ENCODE measurements at regions not wholly inside any gene's neighbourhood (a gene's known extent, or its start where the extent isn't known, plus 50 kb on each side); places are given as distances from the start of the nearest gene placed in this dataset.

- Histone ChIP-seq H3K4me3 (no peak overlapping the region), H3K4me2 (no peak overlapping the region), H3K4me1 (no peaks in the 10 kb centered on the region), H3K9me3 (no peaks in the 10 kb centered on the region), H3K27ac (no peak overlapping the region)
- ChIA-PET CTCF (interaction anchor here (1.1 kb wide), 1 partner anchor 715 kb away, joined by 3 read pairs; no protein-coding TSS in a partner anchor), POLR2A (no interaction called here)
- no peak for DNase-seq (ENCODE audit: low read depth in 1 of 2, low spot score in 1 of 2)
- ATAC-seq, result no peak
- FAIRE-seq, result no peak
- TF ChIP-seq, protein P1, sequence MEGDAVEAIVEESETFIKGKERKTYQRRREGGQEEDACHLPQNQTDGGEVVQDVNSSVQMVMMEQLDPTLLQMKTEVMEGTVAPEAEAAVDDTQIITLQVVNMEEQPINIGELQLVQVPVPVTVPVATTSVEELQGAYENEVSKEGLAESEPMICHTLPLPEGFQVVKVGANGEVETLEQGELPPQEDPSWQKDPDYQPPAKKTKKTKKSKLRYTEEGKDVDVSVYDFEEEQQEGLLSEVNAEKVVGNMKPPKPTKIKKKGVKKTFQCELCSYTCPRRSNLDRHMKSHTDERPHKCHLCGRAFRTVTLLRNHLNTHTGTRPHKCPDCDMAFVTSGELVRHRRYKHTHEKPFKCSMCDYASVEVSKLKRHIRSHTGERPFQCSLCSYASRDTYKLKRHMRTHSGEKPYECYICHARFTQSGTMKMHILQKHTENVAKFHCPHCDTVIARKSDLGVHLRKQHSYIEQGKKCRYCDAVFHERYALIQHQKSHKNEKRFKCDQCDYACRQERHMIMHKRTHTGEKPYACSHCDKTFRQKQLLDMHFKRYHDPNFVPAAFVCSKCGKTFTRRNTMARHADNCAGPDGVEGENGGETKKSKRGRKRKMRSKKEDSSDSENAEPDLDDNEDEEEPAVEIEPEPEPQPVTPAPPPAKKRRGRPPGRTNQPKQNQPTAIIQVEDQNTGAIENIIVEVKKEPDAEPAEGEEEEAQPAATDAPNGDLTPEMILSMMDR (IDR thresholded peaks at IDR 0.05), result no peak
- TF ChIP-seq BHLHE40 (IDR thresholded peaks at IDR 0.05; ENCODE audit: low read depth, low read length) (no peak), TP53 (CRISPR knock-in tag; IDR thresholded peaks at IDR 0.05) (no peak), MAFK (IDR thresholded peaks at IDR 0.05; ENCODE audit: partially characterized antibody) (no peak), USF2 (IDR thresholded peaks at IDR 0.05) (no peak), CBX8 (IDR thresholded peaks at IDR 0.05) (no peak), RFX5 (IDR thresholded peaks at IDR 0.05) (no peak), MAZ (IDR thresholded peaks at IDR 0.05; ENCODE audit: borderline replicate concordance, low read depth, low read length) (no peak), SREBF2 (IDR thresholded peaks at IDR 0.05) (no peak), RARB (CRISPR knock-in tag; IDR thresholded peaks at IDR 0.05) (no peak), FOSB (CRISPR knock-in tag; IDR thresholded peaks at IDR 0.05) (no peak), EP300 (IDR thresholded peaks at IDR 0.05) (no peak), HOXB13 (CRISPR knock-in tag; IDR thresholded peaks at IDR 0.05; ENCODE audit: low read depth) (no peak), PHF8 (IDR thresholded peaks at IDR 0.05; ENCODE audit: borderline replicate concordance, low read depth) (no peak), HEYL (CRISPR knock-in tag; IDR thresholded peaks at IDR 0.05) (no peak)
- TF ChIP-seq, protein P2, sequence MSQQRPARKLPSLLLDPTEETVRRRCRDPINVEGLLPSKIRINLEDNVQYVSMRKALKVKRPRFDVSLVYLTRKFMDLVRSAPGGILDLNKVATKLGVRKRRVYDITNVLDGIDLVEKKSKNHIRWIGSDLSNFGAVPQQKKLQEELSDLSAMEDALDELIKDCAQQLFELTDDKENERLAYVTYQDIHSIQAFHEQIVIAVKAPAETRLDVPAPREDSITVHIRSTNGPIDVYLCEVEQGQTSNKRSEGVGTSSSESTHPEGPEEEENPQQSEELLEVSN (IDR thresholded peaks at IDR 0.05; ENCODE audit: borderline replicate concordance, low read depth), result no peak
- TF ChIP-seq, protein P3, sequence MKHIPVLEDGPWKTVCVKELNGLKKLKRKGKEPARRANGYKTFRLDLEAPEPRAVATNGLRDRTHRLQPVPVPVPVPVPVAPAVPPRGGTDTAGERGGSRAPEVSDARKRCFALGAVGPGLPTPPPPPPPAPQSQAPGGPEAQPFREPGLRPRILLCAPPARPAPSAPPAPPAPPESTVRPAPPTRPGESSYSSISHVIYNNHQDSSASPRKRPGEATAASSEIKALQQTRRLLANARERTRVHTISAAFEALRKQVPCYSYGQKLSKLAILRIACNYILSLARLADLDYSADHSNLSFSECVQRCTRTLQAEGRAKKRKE (CRISPR knock-in tag; IDR thresholded peaks at IDR 0.05; ENCODE audit: low read depth), result no peak
- TF ChIP-seq, protein P4, sequence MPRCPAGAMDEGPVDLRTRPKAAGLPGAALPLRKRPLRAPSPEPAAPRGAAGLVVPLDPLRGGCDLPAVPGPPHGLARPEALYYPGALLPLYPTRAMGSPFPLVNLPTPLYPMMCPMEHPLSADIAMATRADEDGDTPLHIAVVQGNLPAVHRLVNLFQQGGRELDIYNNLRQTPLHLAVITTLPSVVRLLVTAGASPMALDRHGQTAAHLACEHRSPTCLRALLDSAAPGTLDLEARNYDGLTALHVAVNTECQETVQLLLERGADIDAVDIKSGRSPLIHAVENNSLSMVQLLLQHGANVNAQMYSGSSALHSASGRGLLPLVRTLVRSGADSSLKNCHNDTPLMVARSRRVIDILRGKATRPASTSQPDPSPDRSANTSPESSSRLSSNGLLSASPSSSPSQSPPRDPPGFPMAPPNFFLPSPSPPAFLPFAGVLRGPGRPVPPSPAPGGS (IDR thresholded peaks at IDR 0.05), result no peak
- TF ChIP-seq, protein P5, sequence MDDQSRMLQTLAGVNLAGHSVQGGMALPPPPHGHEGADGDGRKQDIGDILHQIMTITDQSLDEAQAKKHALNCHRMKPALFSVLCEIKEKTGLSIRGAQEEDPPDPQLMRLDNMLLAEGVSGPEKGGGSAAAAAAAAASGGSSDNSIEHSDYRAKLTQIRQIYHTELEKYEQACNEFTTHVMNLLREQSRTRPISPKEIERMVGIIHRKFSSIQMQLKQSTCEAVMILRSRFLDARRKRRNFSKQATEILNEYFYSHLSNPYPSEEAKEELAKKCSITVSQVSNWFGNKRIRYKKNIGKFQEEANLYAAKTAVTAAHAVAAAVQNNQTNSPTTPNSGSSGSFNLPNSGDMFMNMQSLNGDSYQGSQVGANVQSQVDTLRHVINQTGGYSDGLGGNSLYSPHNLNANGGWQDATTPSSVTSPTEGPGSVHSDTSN (IDR thresholded peaks at IDR 0.05), result no peak
Observed at GRCh38 chr5:145110834-145111233, 724.3 kb downstream of the PRELID2 start.

- H3K9me3 ChIP-seq, result no peaks in the 10 kb centered on the region
- no peak for TF ChIP-seq JUN (IDR thresholded peaks at IDR 0.05)
- TF ChIP-seq SMC3 (IDR thresholded peaks at IDR 0.05), result no peak
- TF ChIP-seq BHLHE40 (IDR thresholded peaks at IDR 0.05; ENCODE audit: low read depth, low read length), result no peak
- TF ChIP-seq HOXA7 (CRISPR knock-in tag; IDR thresholded peaks at IDR 0.05), result no peak
- TF ChIP-seq ZSCAN20 (CRISPR knock-in tag; IDR thresholded peaks at IDR 0.05), result no peak
- no peak for TF ChIP-seq MAZ (IDR thresholded peaks at IDR 0.05; ENCODE audit: borderline replicate concordance, low read depth, low read length)
- TF ChIP-seq NPAS2 (CRISPR knock-in tag; IDR thresholded peaks at IDR 0.05; ENCODE audit: borderline replicate concordance), result no peak
- no peak for TF ChIP-seq RAD21 (conservative IDR thresholded peaks at IDR 0.05 in 1 of 2, IDR thresholded peaks at IDR 0.05 in 1 of 2)
- no peak for TF ChIP-seq FOSB (CRISPR knock-in tag; IDR thresholded peaks at IDR 0.05)
- TF ChIP-seq, protein P2 (IDR thresholded peaks at IDR 0.05; ENCODE audit: borderline replicate concordance, low read depth), result no peak
- TF ChIP-seq EHF (CRISPR knock-in tag; IDR thresholded peaks at IDR 0.05), result no peak
- TF ChIP-seq GATA3 (IDR thresholded peaks at IDR 0.05; ENCODE audit: borderline replicate concordance), result no peak
- ATAC-seq (no peak), DNase-seq (ENCODE audit: low read depth in 1 of 2, low spot score in 1 of 2) (no peak), FAIRE-seq (no peak)
- H3K27ac ChIP-seq, result no peak overlapping the region
- 59% methylated on average over 5 of the region's 5 CpGs for WGBS (ENCODE audit: missing lambda C conversion rate)
- ChIA-PET POLR2A (no interaction called here), CTCF (interaction anchor here (1.1 kb wide), 1 partner anchor 716 kb away, joined by 3 read pairs; no protein-coding TSS in a partner anchor)
- H3K4me3 ChIP-seq, result no peak overlapping the region
- H3K4me1 ChIP-seq, result no peaks in the 10 kb centered on the region
- no peak overlapping the region for H3K4me2 ChIP-seq
Observed at GRCh38 chr5:145110181-145110580, 725.0 kb downstream of the PRELID2 start.

All from A549 (cell line).